GM12892 (cell line): ENCODE measurements at regions not wholly inside any gene's neighbourhood (a gene's known extent, or its start where the extent isn't known, plus 50 kb on each side); places are given as distances from the start of the nearest gene placed in this dataset.

ENCODE experiments used
- POLR2A ChIP-seq: IDR thresholded peaks from 2 replicates; pipeline ENCODE4 v1.6.1; 2011; ENCODE audit warnings: low read depth, low read length, control low read depth
- POLR2AphosphoS5 ChIP-seq: IDR thresholded peaks from 2 replicates; pipeline ENCODE4 v1.6.1; 2011; ENCODE audit warnings: low read depth, low read length, control low read depth

DNA sequence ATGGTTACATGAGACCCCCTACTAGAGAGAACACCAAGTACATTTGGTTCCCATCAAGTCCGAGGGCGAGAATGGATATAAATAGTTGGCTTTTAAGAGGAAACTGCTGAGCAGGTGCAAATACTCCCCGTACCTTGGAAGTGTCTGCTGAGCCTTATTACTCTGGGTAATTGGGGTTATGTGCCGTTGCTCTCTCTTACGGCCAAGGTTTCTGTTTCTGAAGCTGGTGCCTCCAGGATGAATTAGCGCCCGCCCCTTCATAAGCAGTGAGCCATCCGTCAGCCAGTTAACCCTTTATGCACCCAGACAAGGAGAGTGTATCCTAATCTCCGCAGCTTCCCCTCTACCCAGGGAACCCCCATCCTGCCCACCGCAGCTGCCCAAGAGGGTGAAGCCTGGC lies 90.4 kb upstream of the AJAP1 start:
- TF ChIP-seq POLR2A (no peak), POLR2AphosphoS5 (no peak)
